ENCODE measurements at regions not wholly inside any gene's neighbourhood (a gene's known extent, or its start where the extent isn't known, plus 50 kb on each side); places are given as distances from the start of the nearest gene placed in this dataset.

DNA sequence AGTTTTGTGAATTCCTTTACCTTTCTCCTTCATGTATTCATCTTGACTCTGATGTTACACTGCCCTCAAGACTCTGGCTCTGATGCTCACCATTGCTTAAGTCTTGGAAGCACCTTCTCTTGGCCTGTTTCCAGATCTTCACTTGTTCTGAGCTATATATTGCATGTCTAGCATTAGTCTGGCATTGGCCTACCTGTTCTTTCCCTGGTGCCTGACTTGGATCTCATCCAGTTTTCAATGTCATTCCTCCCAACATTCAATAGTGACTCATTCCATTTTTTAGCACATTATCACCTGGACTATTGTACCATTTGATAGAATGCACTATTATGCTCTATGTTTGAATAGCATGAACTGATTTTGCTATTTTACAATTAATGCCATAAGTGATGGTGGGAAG is 127.3 kb upstream of the NYAP2 start:
- TF ChIP-seq, protein P1, sequence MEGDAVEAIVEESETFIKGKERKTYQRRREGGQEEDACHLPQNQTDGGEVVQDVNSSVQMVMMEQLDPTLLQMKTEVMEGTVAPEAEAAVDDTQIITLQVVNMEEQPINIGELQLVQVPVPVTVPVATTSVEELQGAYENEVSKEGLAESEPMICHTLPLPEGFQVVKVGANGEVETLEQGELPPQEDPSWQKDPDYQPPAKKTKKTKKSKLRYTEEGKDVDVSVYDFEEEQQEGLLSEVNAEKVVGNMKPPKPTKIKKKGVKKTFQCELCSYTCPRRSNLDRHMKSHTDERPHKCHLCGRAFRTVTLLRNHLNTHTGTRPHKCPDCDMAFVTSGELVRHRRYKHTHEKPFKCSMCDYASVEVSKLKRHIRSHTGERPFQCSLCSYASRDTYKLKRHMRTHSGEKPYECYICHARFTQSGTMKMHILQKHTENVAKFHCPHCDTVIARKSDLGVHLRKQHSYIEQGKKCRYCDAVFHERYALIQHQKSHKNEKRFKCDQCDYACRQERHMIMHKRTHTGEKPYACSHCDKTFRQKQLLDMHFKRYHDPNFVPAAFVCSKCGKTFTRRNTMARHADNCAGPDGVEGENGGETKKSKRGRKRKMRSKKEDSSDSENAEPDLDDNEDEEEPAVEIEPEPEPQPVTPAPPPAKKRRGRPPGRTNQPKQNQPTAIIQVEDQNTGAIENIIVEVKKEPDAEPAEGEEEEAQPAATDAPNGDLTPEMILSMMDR (IDR thresholded peaks at IDR 0.05), result no peak
- TF ChIP-seq POLR2A (IDR thresholded peaks at IDR 0.05) (no peak), EP300 (IDR thresholded peaks at IDR 0.05) (no peak)

All from ovary (tissue), 3 donors.